SKM-1 treated with dmso at 0.1 percent for 144 hours (cell line): ENCODE measurements at regions not wholly inside any gene's neighbourhood (a gene's known extent, or its start where the extent isn't known, plus 50 kb on each side); places are given as distances from the start of the nearest gene placed in this dataset.

Source experiments
- DNase-seq: peaks from one replicate; lab custom pipeline; 2025; ENCODE audit not compliant: unreplicated experiment; lab: John Stamatoyannopoulos, UW

GRCh38 chrX:45351478-45351877 lies 150.8 kb upstream of the DIPK2B start:
- DNase-seq = no peak

GRCh38 chrX:45348296-45348695 lies 147.6 kb upstream of the DIPK2B start:
- DNase-seq = no peak

GRCh38 chrX:45347877-45348276 lies 147.2 kb upstream of the DIPK2B start:
- no peak for DNase-seq

- no peak for DNase-seq
Measured at GRCh38 chrX:45344594-45344993, 143.9 kb upstream of the DIPK2B start.

- no peak for DNase-seq
Measured at GRCh38 chrX:45329217-45329616, 128.5 kb upstream of the DIPK2B start.

GRCh38 chrX:45324941-45325340 lies 124.3 kb upstream of the DIPK2B start:
- no peak for DNase-seq

- DNase-seq = no peak
Measured at GRCh38 chrX:45323387-45323786, 122.7 kb upstream of the DIPK2B start.

GRCh38 chrX:45322820-45323219 lies 122.1 kb upstream of the DIPK2B start:
- DNase-seq = no peak

- DNase-seq = no peak
Measured at GRCh38 chrX:45322382-45322781, 121.7 kb upstream of the DIPK2B start.

GRCh38 chrX:45320191-45320590 lies 119.5 kb upstream of the DIPK2B start:
- no peak for DNase-seq

GRCh38 chrX:45309801-45310200 lies 109.1 kb upstream of the DIPK2B start:
- no peak for DNase-seq

- no peak for DNase-seq
Measured at GRCh38 chrX:45309096-45309495, 108.4 kb upstream of the DIPK2B start.

GRCh38 chrX:45306794-45307193 lies 106.1 kb upstream of the DIPK2B start:
- no peak for DNase-seq

- DNase-seq = no peak
Measured at GRCh38 chrX:45300638-45301037, 100.0 kb upstream of the DIPK2B start.

- DNase-seq = no peak
Measured at GRCh38 chrX:45295259-45295986, 94.7 kb upstream of the DIPK2B start.

- DNase-seq = no peak
Measured at GRCh38 chrX:45274576-45274975, 73.9 kb upstream of the DIPK2B start.

GRCh38 chrX:45267007-45267406 lies 66.3 kb upstream of the DIPK2B start:
- no peak for DNase-seq

- no peak for DNase-seq
Measured at GRCh38 chrX:45266456-45266855, 65.8 kb upstream of the DIPK2B start.

- DNase-seq = no peak
Measured at GRCh38 chrX:45264865-45265264, 64.2 kb upstream of the DIPK2B start.

GRCh38 chrX:45261471-45261870 lies 60.8 kb upstream of the DIPK2B start:
- DNase-seq = no peak

GRCh38 chrX:45261005-45261404 lies 60.3 kb upstream of the DIPK2B start:
- no peak for DNase-seq

- DNase-seq = no peak
Measured at GRCh38 chrX:45258731-45259402, 58.2 kb upstream of the DIPK2B start.
